LNCAP (cell line): ENCODE measurements at regions not wholly inside any gene's neighbourhood (a gene's known extent, or its start where the extent isn't known, plus 50 kb on each side); places are given as distances from the start of the nearest gene placed in this dataset.

Experiments
- CTCF ChIP-seq: fragments of 450-650 bp; IDR thresholded peaks from 2 replicates; pipeline ENCODE4 v1.5.1; 2017; ENCODE audit warnings: mild to moderate bottlenecking

DNA sequence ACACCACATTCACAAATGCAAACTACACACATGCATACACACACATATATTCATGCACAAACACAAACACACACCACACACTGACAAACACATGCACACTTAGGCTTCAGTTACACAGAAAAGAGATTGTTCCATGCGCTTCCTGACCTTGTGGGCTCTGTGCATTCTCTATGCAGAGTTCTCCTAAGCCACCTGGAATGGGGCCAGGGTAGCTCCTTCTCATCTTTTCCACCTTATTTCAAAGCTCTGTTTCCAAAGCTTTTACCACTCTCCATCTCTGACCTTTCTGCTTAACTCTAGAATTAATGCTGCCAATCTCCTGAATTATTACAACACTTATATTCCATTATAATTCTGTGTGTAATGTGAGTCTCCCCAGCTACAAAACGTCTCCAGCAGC, 522.3 kb upstream of the MYT1L start:
- no peak for TF ChIP-seq CTCF

GRCh38 chr2:2851806-2852777, 521.0 kb upstream of the MYT1L start:
- TF ChIP-seq CTCF = no peak

- no peak for TF ChIP-seq CTCF
Observed at GRCh38 chr2:2851316-2851715, 520.2 kb upstream of the MYT1L start.

DNA sequence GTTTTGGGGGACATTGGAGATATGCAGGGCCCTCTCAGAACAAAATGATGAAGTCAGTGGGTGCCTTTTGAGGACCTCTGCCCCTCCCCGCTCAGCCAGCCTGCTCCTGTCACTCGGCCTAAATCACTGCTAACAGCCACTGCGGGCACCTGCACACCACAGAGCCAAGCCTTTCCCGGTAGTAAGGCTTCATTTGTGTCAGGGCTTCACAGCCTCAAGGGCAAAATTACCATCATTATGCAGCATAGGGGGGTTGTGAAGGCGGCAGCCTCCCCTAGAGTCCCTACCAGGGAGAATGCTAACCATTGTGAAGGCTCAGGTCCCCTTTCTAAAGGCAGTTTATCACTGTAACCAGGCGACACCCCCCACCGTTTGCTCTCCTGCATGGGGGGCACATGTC, 519.8 kb upstream of the MYT1L start:
- TF ChIP-seq CTCF = no peak

DNA sequence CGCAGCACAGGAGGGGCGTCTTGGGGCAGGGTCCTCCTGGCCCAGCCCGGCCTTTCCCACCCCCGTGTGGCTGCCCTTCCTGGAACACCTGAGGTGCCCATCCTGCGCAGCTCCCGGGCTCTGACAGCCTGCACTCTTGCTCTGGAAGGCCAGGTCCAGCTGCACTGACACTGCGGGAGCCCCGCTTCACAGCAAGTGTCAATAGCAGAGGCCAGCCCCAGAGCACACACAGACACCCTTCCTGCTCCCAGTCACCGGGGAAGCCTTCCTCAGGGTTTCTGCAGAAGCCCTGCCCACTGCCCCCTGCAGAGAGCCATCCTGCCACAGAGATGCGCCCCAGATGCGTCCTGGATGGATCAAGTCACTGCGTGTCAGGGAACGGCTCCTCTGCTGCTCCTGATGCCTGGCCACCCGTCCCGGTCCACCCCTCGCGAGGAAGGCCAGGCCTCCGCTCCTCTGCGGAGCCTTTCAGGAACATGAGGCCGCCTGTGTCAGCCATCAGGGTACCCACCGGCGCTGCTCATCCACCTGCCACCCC, 519.2 kb upstream of the MYT1L start:
- no peak for TF ChIP-seq CTCF

GRCh38 chr2:2849464-2850217, 518.6 kb upstream of the MYT1L start:
- no peak for TF ChIP-seq CTCF

DNA sequence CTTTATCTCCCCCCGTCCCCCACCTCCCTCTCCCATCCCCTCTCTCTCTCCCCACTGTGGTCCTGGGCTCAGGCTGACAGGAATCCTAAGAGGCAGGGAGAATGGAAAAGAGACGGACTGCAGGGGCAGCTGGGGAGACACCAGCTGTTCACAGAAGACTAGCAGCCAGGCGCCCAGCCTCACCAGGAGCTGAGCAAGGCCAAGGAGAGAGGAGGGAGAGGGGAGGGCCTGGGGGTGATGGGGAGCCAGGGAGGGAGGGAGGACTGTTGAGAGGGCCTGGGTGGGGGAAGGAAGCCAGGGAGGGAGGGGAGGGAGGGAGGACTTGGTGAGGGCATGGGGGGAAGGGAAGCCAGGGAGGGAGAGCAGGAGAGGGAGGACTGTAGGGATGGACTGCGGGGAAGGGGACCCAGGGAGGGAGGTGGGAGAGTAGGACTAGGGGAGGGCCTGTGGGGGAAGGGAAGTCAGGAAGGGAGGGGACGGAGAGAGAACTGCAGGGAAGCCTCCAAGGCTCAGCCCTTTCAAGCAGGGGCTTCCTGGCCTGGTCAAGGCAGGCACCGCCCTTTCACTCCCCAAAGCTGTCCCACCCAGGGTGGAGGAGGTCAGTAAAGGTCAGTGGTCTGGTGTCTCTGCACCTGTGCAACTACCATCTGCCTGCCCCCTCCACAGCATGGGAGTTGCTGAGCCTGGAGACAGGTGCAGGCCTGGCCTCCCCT, 517.7 kb upstream of the MYT1L start:
- TF ChIP-seq CTCF = no peak
